ENCODE measurements at regions not wholly inside any gene's neighbourhood (a gene's known extent, or its start where the extent isn't known, plus 50 kb on each side); places are given as distances from the start of the nearest gene placed in this dataset.

- Histone ChIP-seq H3K4me3 (no peak overlapping the region), H3K9ac (ENCODE audit: insufficient read length) (no peak overlapping the region), H3K9me3 (ENCODE audit: low read depth, low read length) (no peaks in the 10 kb centered on the region), H3K27ac (no peak overlapping the region), H3K36me3 (ENCODE audit: insufficient read depth, low read length) (no peaks in the 10 kb centered on the region)
- DNase-seq (ENCODE audit: low read depth, low spot score): no peak
- TF ChIP-seq POLR2AphosphoS5 (IDR thresholded peaks at IDR 0.05; ENCODE audit: borderline replicate concordance, low read depth, low read length) (no peak), FOXP2 (optimal IDR thresholded peaks at IDR 0.05; ENCODE audit: control extremely low read depth, extremely low read length, insufficient read depth) (no peak), EZH2 (IDR thresholded peaks at IDR 0.05) (no peak)
Observed at GRCh38 chr7:4556868-4557793, 125.0 kb upstream of the FOXK1 start.

- no peak for DNase-seq (ENCODE audit: low read depth, low spot score)
- Histone ChIP-seq H3K9ac (ENCODE audit: insufficient read length) (no peak overlapping the region), H3K36me3 (ENCODE audit: insufficient read depth, low read length) (no peaks in the 10 kb centered on the region), H3K9me3 (ENCODE audit: low read depth, low read length) (no peaks in the 10 kb centered on the region), H3K27ac (no peak overlapping the region), H3K4me3 (no peak overlapping the region)
- TF ChIP-seq EZH2 (IDR thresholded peaks at IDR 0.05) (no peak), POLR2AphosphoS5 (IDR thresholded peaks at IDR 0.05; ENCODE audit: borderline replicate concordance, low read depth, low read length) (no peak), FOXP2 (optimal IDR thresholded peaks at IDR 0.05; ENCODE audit: control extremely low read depth, extremely low read length, insufficient read depth) (no peak)
Observed at GRCh38 chr7:4561795-4562194, 120.3 kb upstream of the FOXK1 start.

GRCh38 chr7:4566714-4567113 is 115.4 kb upstream of the FOXK1 start:
- TF ChIP-seq POLR2AphosphoS5 (IDR thresholded peaks at IDR 0.05; ENCODE audit: borderline replicate concordance, low read depth, low read length) (no peak), EZH2 (IDR thresholded peaks at IDR 0.05) (no peak), FOXP2 (optimal IDR thresholded peaks at IDR 0.05; ENCODE audit: control extremely low read depth, extremely low read length, insufficient read depth) (no peak)
- Histone ChIP-seq H3K9me3 (ENCODE audit: low read depth, low read length) (no peaks in the 10 kb centered on the region), H3K27ac (no peak overlapping the region), H3K36me3 (ENCODE audit: insufficient read depth, low read length) (no peaks in the 10 kb centered on the region), H3K9ac (ENCODE audit: insufficient read length) (no peak overlapping the region), H3K4me3 (no peak overlapping the region)
- no peak for DNase-seq (ENCODE audit: low read depth, low spot score)

- H3K27ac ChIP-seq: no peak overlapping the region
- H3K36me3 ChIP-seq (ENCODE audit: insufficient read depth, low read length): no peaks in the 10 kb centered on the region
- DNase-seq (ENCODE audit: low read depth, low spot score): no peak
- H3K9ac ChIP-seq (ENCODE audit: insufficient read length): no peak overlapping the region
- H3K4me3 ChIP-seq: no peak overlapping the region
- no peaks in the 10 kb centered on the region for H3K9me3 ChIP-seq (ENCODE audit: low read depth, low read length)
- TF ChIP-seq EZH2 (IDR thresholded peaks at IDR 0.05) (no peak), FOXP2 (optimal IDR thresholded peaks at IDR 0.05; ENCODE audit: control extremely low read depth, extremely low read length, insufficient read depth) (no peak), POLR2AphosphoS5 (IDR thresholded peaks at IDR 0.05; ENCODE audit: borderline replicate concordance, low read depth, low read length) (no peak)
Observed at GRCh38 chr7:4574851-4575250, 107.2 kb upstream of the FOXK1 start.

- no peak for TF ChIP-seq FOXP2 (optimal IDR thresholded peaks at IDR 0.05; ENCODE audit: control extremely low read depth, extremely low read length, insufficient read depth)
- TF ChIP-seq EZH2 (IDR thresholded peaks at IDR 0.05): no peak
- TF ChIP-seq POLR2AphosphoS5 (IDR thresholded peaks at IDR 0.05; ENCODE audit: borderline replicate concordance, low read depth, low read length): no peak
- Histone ChIP-seq H3K9me3 (ENCODE audit: low read depth, low read length) (no peaks in the 10 kb centered on the region), H3K4me3 (no peak overlapping the region), H3K9ac (ENCODE audit: insufficient read length) (no peak overlapping the region), H3K36me3 (ENCODE audit: insufficient read depth, low read length) (no peaks in the 10 kb centered on the region), H3K27ac (no peak overlapping the region)
- no peak for DNase-seq (ENCODE audit: low read depth, low spot score)
Observed at GRCh38 chr7:4575254-4575653, 106.8 kb upstream of the FOXK1 start.

- Histone ChIP-seq H3K4me3 (no peak overlapping the region), H3K27ac (no peak overlapping the region), H3K9me3 (ENCODE audit: low read depth, low read length) (no peaks in the 10 kb centered on the region), H3K36me3 (ENCODE audit: insufficient read depth, low read length) (no peaks in the 10 kb centered on the region), H3K9ac (ENCODE audit: insufficient read length) (no peak overlapping the region)
- TF ChIP-seq FOXP2 (optimal IDR thresholded peaks at IDR 0.05; ENCODE audit: control extremely low read depth, extremely low read length, insufficient read depth) (no peak), POLR2AphosphoS5 (IDR thresholded peaks at IDR 0.05; ENCODE audit: borderline replicate concordance, low read depth, low read length) (no peak), EZH2 (IDR thresholded peaks at IDR 0.05) (no peak)
- no peak for DNase-seq (ENCODE audit: low read depth, low spot score)
Observed at GRCh38 chr7:4602905-4603842, 78.9 kb upstream of the FOXK1 start.

GRCh38 chr7:4603843-4604231 is 78.3 kb upstream of the FOXK1 start:
- Histone ChIP-seq H3K9me3 (ENCODE audit: low read depth, low read length) (no peaks in the 10 kb centered on the region), H3K36me3 (ENCODE audit: insufficient read depth, low read length) (no peaks in the 10 kb centered on the region)

GRCh38 chr7:4604456-4604940 is 77.6 kb upstream of the FOXK1 start:
- no peak overlapping the region for H3K9ac ChIP-seq (ENCODE audit: insufficient read length)
- H3K9me3 ChIP-seq (ENCODE audit: low read depth, low read length): no peaks in the 10 kb centered on the region
- H3K36me3 ChIP-seq (ENCODE audit: insufficient read depth, low read length): no peaks in the 10 kb centered on the region
- H3K27ac ChIP-seq: no peak overlapping the region
- H3K4me3 ChIP-seq: no peak overlapping the region
- DNase-seq (ENCODE audit: low read depth, low spot score): no peak
- TF ChIP-seq POLR2AphosphoS5 (IDR thresholded peaks at IDR 0.05; ENCODE audit: borderline replicate concordance, low read depth, low read length): no peak
- no peak for TF ChIP-seq FOXP2 (optimal IDR thresholded peaks at IDR 0.05; ENCODE audit: control extremely low read depth, extremely low read length, insufficient read depth)
- no peak for TF ChIP-seq EZH2 (IDR thresholded peaks at IDR 0.05)

More at GRCh38 chr7:4603843-4604231, 78.3 kb upstream of the FOXK1 start:
- TF ChIP-seq EZH2 (IDR thresholded peaks at IDR 0.05) (no peak), POLR2AphosphoS5 (IDR thresholded peaks at IDR 0.05; ENCODE audit: borderline replicate concordance, low read depth, low read length) (no peak), FOXP2 (optimal IDR thresholded peaks at IDR 0.05; ENCODE audit: control extremely low read depth, extremely low read length, insufficient read depth) (no peak)
- no peak overlapping the region for H3K4me3 ChIP-seq
- no peak for DNase-seq (ENCODE audit: low read depth, low spot score)
- no peak overlapping the region for H3K9ac ChIP-seq (ENCODE audit: insufficient read length)
- H3K27ac ChIP-seq: no peak overlapping the region

All from SK-N-MC (cell line).